NCI-H69 (cell line): ENCODE measurements at regions not wholly inside any gene's neighbourhood (a gene's known extent, or its start where the extent isn't known, plus 50 kb on each side); places are given as distances from the start of the nearest gene placed in this dataset.
A peak's percentile ranks its signal among the peaks of the same experiment; 100 is the strongest.

ENCODE experiments used
- DNase-seq: peaks from one replicate; lab custom pipeline; 2025; lab: John Stamatoyannopoulos, UW

DNA sequence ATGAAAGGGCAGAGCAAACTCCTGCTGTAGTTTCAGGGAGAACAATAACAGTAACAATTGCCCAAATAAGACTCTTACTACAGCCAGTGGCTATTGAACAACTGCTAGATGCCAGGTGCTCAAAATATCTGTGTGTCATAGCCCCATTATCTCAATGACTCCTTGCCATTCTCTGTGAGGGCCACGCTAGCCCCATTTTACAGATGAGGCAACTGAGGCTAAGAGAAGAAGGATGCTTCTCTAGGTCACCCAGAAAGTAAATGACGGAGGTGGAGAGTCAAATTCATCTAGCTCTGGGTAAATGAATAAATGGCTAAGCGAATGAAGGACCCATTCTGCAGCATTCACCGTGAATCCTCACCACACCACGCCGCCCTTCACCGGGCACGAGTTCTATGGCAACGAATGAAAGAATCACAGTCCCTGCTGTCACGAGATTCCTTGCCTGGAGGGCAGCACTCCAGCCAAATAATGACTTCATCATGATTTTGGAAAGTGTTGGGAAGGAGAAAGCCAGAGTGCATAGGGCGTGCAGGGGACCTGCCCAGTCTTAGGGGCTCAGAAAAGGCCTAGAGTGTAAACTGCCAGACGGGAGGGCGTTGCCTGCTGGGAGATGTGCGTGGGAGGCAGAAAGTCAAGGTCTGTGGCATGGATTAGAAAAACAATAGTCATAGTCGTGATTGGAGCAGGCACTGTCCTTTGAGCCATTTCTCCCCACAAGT is 147.2 kb downstream of the C9orf50 start:
- DNase-seq, result peak; percentile 39

DNA sequence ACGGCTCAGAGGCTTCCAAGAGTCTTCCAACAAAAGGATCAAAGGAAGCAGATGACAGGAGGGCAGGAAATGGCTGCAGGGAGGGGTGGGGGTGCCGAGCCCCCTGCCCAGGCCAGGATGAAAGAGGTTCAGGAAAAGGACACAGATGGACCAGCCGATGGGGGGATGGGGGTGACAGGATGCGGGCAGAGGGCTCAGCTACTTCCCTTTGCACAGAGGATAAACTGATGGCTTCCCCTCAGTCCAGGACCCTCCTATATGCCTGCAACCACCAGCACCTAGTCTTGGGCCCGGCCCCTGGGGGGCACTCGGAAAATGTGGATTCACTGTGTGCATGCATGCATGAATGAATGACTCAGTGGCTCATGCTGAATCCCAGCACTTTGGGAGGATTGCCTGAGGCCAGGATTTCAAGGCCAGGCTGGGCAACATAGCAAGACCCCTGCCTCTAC is 148.2 kb downstream of the C9orf50 start:
- no peak for DNase-seq

- no peak for DNase-seq
These were observed 149.5 kb downstream of the C9orf50 start for GRCh38 chr9:129471201-129472019.

DNA sequence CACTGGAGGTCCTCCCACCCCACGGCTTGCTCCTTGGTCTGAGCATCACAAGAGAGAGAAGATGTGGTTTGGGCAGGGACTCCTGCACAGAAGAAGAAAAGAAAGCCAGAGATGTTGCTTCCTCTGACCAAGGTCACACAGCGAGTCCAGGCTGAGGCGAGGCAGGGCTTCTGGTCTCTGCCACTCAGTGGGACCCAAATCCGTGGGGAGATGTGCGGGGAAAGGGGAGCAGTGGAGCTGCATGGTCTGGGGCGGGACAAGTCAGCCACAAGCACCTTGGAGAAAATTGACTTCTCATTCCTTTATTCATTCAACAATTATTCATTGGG is 150.9 kb downstream of the C9orf50 start:
- DNase-seq, result no peak

DNA sequence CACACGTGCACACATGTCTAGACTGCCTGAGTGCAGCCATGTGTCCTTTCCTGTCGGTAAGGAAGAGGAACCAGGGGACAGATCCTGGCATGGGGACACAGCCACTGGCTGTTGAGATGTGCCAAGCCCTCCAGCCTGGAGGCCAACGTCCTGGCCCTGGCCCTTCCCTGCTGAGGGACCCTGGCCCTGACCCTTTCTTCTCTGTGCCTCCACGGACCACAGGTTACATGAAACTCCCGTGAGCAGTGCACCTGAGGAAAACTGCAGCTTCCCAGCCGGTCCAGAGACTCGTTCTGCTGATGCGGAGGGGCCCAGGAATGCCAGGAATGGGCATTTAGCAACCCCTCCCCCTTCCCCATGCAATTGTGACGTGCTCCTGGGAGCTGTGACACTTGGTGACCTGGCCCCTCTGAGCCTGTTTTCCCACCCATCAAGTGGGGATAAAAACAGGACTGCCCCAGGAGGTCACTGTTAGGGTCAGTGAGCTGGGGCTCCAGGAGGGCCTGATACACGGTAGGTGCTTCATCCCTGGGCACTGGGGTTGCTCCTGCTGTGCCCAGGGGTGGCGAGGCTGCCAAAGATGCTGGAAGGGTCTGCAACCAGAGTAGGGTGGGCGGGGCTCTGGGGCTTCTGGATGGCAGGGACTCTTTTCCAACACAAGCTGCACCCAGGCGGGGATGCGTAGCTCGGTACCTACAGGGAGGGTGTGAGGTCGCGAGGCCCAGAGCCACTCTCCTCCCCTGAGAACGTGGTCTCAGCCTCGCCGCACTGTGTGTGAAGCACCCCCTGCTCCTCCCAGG is 151.5 kb downstream of the C9orf50 start:
- no peak for DNase-seq

GRCh38 chr9:129467739-129468666 is 152.9 kb downstream of the C9orf50 start:
- no peak for DNase-seq

- peak; percentile 77 for DNase-seq
These were observed 153.8 kb downstream of the C9orf50 start for GRCh38 chr9:129467004-129467588.

GRCh38 chr9:129465834-129466535 is 154.9 kb downstream of the C9orf50 start:
- no peak for DNase-seq

DNA sequence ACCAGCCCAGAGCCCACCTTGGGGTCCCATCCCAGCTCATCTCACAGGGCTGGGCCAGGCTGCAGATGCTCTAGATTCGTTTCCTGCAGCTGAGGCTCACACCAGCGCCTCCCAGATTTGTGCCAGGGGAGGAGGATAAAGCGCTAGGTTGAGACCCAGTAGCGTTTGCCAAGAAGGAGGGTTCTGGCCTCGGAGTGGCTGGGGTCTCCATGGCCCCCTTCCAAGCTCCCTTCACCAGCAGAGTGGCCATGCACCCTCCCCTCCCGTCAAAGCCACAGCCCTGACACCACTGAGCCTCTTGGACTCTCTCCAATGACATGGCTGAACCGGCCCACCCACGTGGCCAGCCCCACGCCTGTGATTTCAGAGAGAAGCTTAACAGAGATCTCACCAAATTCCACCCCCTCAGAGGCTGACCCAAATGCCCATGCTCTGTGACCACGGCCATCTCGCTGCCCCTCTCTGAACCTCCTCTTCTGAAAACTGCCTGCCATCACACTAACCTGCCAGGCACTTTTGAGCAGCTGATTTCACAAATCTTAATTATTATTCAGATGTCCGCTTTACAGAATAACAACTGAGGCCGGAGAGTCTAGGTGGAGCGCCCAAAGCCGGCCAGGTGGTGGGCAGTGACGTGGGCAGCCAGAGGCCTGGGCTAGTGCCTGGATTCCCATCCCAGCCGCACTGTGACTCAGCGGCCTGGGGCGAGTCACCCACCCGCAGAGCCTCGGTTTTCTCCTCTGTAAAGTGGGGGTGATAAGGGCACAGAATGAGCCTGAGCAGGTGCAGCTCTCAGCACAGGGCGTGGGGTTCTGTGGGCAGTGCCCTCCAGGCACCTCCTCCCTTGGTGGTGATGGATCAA is 155.7 kb downstream of the C9orf50 start:
- no peak for DNase-seq

- DNase-seq, result no peak
These were observed 156.9 kb downstream of the C9orf50 start for GRCh38 chr9:129463994-129464393.

- no peak for DNase-seq
These were observed 157.4 kb downstream of the C9orf50 start for GRCh38 chr9:129463477-129463876.

DNA sequence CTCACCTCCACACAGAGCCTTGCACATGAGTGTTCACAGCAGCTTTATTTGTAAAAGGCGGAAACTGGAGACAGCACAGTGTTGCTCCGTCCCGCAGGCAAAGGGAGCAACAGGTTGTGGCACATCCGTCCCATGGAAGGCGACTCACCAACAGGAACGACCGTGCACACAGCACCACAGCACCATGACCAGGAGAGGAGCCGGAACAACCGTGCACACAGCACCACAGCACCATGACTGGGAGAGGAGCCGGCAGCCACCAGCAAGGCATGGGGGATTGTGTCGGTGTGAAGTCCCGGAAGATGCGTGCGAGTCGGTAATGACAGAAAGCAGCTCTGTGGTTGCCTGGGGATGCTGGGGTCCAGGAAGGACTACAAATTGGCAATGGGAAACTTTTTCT is 158.5 kb downstream of the C9orf50 start:
- DNase-seq, result no peak

GRCh38 chr9:129460323-129461261 is 160.3 kb downstream of the C9orf50 start:
- peak; percentile 100 for DNase-seq

DNA sequence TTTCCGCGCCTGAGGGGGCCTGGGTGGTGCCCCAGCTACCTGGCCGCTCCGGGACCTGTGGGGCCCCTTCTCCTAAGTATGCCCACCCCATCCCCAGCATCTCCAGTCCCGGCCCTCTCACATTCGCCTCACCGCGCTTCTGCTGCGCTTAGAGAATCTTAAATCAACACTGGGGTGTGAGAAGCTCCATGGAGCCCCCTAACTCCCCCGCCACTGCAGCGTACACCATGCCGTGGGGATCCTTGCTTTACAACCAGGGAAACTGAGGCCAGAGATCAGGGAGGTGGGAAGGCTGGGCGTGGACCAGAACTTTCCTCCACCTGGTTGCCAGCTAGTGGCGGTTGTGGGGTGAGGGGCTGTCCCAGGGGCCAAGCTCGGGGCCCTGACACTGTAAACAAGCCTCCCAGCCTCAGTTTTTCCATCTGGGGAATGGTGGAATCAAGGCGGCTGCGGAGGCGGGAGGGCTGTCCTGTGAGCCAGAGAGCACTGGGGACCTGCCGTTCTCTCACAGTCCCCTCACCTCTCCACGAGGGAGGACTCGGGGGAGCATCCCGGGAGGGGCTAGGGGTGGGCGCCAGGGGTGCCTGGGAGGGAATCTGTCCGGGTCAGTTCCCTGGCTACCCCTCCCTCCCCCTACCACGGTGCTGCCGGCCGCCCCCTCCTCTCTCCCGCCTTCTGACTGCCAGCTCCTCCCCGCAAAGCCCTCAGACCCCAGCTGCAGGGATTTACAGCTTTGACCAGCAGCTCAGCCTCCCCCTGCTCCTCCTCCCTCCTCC is 161.2 kb downstream of the C9orf50 start:
- DNase-seq, result peak; percentile 90

- DNase-seq, result peak; percentile 99
These were observed 162.0 kb downstream of the C9orf50 start for GRCh38 chr9:129458663-129459546.

GRCh38 chr9:129458155-129458661 is 162.7 kb downstream of the C9orf50 start:
- DNase-seq, result no peak
